ENCODE measurements at regions not wholly inside any gene's neighbourhood (a gene's known extent, or its start where the extent isn't known, plus 50 kb on each side); places are given as distances from the start of the nearest gene placed in this dataset.
"Not testable (repeated sequence)": the region's sequence is repeated elsewhere in the genome, so short reads cannot be mapped to it uniquely, and the experiment has no call there.

GRCh38 chr2:95767531-95767930 lies 175.7 kb downstream of the TRIM43 start:
- H3K27ac Mint-ChIP-seq; H3K36me3 Mint-ChIP-seq (ENCODE audit: low read depth); H3K9me3 Mint-ChIP-seq; DNase-seq (ENCODE audit: low spot score); H3K27me3 Mint-ChIP-seq (ENCODE audit: low read depth); H3K4me1 Mint-ChIP-seq (ENCODE audit: low read depth); H3K4me3 Mint-ChIP-seq (ENCODE audit: low read depth); intact Hi-C loops (cut with micrococcal nuclease): not testable (repeated sequence)

- H3K9me3 Mint-ChIP-seq; H3K27ac Mint-ChIP-seq; DNase-seq (ENCODE audit: low spot score); H3K27me3 Mint-ChIP-seq (ENCODE audit: low read depth); intact Hi-C loops (cut with micrococcal nuclease); H3K36me3 Mint-ChIP-seq (ENCODE audit: low read depth); H3K4me1 Mint-ChIP-seq (ENCODE audit: low read depth); H3K4me3 Mint-ChIP-seq (ENCODE audit: low read depth): not testable (repeated sequence)
Measured at GRCh38 chr2:95767950-95768349, 176.1 kb downstream of the TRIM43 start.

- H3K36me3 Mint-ChIP-seq (ENCODE audit: low read depth); H3K4me3 Mint-ChIP-seq (ENCODE audit: low read depth); H3K27ac Mint-ChIP-seq; DNase-seq (ENCODE audit: low spot score); intact Hi-C loops (cut with micrococcal nuclease); H3K9me3 Mint-ChIP-seq; H3K4me1 Mint-ChIP-seq (ENCODE audit: low read depth); H3K27me3 Mint-ChIP-seq (ENCODE audit: low read depth): not testable (repeated sequence)
Measured at GRCh38 chr2:95769256-95769655, 177.5 kb downstream of the TRIM43 start.

- H3K4me1 Mint-ChIP-seq (ENCODE audit: low read depth); H3K36me3 Mint-ChIP-seq (ENCODE audit: low read depth); intact Hi-C loops (cut with micrococcal nuclease); H3K27ac Mint-ChIP-seq; H3K27me3 Mint-ChIP-seq (ENCODE audit: low read depth); H3K9me3 Mint-ChIP-seq; H3K4me3 Mint-ChIP-seq (ENCODE audit: low read depth); DNase-seq (ENCODE audit: low spot score): not testable (repeated sequence)
Measured at GRCh38 chr2:95770726-95771125, 178.9 kb downstream of the TRIM43 start.

- H3K36me3 Mint-ChIP-seq (ENCODE audit: low read depth); H3K27ac Mint-ChIP-seq; intact Hi-C loops (cut with micrococcal nuclease); H3K9me3 Mint-ChIP-seq; DNase-seq (ENCODE audit: low spot score); H3K27me3 Mint-ChIP-seq (ENCODE audit: low read depth); H3K4me3 Mint-ChIP-seq (ENCODE audit: low read depth); H3K4me1 Mint-ChIP-seq (ENCODE audit: low read depth): not testable (repeated sequence)
Measured at GRCh38 chr2:95774322-95775192, 182.8 kb downstream of the TRIM43 start.

- DNase-seq (ENCODE audit: low spot score); intact Hi-C loops (cut with micrococcal nuclease); H3K27ac Mint-ChIP-seq; H3K36me3 Mint-ChIP-seq (ENCODE audit: low read depth); H3K9me3 Mint-ChIP-seq; H3K4me1 Mint-ChIP-seq (ENCODE audit: low read depth); H3K4me3 Mint-ChIP-seq (ENCODE audit: low read depth); H3K27me3 Mint-ChIP-seq (ENCODE audit: low read depth): not testable (repeated sequence)
Measured at GRCh38 chr2:95775193-95775531, 183.4 kb downstream of the TRIM43 start.

All from activated T-helper 2 cell treated with anti-CD3 and anti-CD28 coated beads, Interferon-gamma antibody, Interleukin-2, Interleukin-4, amounts not matched to agents 10 μg/mL and 5 μg/mL and 100 μg/mL, durations not matched to agents 14 hours and 24 hours and 36 hours (primary cell).